SK-N-DZ (cell line): ENCODE measurements at regions not wholly inside any gene's neighbourhood (a gene's known extent, or its start where the extent isn't known, plus 50 kb on each side); places are given as distances from the start of the nearest gene placed in this dataset.
"Not testable (repeated sequence)": the region's sequence is repeated elsewhere in the genome, so short reads cannot be mapped to it uniquely, and the experiment has no call there.

Source experiments
- DNase-seq: peaks from one replicate; pipeline ENCODE4 v3.0.0-alpha.2; 2015; ENCODE audit warnings: low spot score

DNA sequence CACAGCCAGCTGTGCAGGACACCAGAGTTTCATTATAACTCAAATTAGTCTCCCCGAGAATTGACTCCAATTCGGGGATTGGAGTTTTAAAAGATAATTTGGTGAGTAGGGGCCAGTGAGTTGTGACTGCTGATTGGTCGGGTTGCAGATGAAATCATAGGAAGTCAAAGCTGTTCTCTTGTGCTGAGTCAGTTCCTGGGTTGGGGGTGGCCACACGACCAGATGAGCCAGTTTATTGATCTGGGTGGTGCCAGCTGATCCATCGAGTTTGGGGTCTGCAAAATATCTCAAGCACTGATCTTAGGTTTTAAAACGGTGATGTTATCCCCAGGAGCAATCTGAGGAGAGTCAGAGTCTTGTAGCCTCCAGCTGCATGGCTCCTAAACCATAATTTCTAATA, 82.7 kb upstream of the SLC66A3 start:
- DNase-seq = no peak

DNA sequence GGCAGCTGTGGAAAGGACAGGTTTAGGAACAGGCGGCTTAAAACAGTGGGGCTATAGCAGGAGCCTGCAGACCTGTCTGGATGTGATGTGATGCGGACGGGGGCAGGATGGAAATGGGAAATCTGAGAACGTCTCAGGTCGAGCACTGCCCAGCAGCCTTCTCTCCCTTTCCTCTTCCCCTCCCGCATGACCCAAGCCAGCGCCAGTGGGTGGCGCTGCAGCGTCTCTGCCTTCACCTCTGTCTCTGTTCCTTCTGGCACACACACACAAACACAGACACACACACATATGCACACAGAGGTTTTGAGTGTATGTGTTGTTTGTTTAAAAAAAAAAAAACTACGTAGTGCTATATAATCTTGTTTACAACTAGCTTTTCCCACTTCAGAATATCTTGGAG, 82.0 kb upstream of the SLC66A3 start:
- DNase-seq = no peak

DNA sequence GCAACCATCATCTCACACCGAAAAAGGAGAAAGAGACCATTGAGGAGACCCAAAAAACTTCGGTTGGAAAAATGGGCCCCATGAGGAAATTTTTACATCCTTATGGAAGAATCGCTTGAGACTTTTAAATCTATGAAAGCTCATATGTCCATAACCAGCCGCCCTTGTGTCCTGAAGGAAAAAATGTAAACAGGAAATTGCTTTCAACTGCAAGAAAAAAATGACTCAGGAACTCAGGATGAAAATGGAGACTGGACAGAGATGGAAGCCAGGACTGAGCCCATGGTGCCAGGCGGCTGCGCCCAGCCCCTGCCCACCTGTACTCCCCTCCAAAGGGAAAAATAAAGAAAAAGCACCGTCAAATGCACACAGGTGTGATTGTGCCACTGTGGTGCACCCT, 81.5 kb upstream of the SLC66A3 start:
- no peak for DNase-seq

DNA sequence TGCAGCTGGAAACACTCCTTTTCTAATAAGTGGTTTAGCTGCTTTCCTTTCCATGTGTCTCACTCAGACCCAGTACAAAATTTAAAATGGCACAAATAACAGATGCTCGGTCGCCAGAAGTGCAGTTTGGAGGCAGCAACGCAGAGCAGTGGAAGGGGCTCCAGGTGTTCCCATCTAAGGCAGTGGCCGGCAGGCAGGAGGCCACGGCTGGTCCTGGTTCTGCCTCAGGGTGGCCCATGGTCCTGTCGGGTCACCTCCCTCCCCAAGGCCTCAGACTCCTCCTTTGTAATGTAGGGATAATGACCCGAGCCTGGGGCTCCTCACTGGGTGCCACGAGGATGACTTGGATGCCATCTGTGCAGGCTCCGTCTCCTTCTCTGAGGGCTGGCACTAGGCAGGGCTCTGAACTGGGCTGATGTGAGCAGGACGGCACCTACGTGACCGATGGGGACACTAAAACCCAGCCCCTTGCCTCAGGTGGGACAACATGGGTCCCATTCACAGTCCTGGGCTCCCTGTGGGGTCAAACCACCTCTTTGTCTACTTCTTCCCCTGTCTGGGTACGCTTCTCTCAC, 80.9 kb upstream of the SLC66A3 start:
- no peak for DNase-seq

DNA sequence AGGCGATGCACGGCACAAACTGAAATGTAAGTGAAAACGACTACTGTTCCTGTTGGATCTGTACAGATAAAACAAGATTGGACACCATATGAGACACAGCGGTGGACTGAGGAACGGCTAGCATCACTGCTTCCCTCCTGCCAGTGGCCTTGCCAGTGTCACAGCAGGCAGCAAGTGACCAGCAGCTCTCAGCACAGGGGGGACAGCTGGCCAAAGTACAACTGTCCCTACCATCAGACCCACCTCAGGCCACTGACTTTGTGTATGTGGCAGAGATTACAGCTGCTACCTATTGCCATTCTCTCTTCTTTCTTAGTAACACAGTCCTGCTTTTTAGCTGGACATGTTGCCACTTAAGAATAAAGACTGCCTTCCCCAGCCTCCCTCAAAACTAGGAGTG, 80.0 kb upstream of the SLC66A3 start:
- no peak for DNase-seq

DNA sequence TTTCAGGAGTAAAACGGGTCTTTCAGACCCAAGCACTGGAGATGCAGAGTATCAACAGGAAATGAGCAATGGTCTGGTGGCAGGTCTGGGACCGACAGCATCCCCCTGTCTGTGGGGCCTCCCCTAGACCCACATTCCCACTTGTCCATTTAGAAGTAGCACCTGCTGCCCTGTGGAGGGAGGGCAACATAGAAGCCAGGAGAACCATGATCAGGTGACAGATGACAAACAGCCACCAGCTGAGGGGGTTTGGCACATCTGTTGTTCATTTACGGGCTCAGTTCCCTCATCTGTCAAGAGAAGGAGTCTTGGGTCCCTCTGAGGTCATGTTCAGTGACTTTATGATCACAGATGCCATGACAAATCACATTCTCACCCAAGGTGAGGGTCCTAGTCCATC, 77.9 kb upstream of the SLC66A3 start:
- no peak for DNase-seq

DNA sequence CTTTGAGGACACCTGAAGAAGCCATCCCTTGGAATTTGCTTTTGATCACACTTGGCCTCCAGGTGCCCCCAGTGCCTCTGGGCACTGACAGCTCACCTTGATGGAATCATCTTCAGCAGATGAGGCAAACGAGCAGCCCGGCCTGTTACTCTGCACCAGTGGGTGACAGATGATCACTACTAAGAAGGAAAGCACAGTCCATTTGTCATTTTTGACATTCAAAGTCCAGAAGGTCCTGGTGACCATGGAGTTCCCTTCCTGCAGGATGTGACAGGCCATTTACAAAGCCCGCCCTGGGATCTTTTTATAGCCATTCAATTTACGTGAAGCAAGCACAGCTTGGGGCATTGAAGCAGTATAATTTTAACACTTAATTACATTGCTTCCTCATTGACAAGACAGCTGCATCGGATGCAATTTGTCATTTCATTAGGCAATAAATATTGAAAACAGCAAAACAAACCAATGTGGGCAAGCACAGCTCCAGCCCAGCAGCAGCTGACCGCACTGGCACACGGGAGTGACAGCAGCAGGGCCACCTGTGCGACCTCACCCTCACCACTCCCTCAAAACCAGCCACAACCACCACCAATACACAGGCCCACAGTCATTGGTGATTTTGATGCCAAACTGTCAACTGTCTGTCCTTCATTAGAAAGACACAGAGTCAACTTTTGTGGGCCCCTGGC, 76.0 kb upstream of the SLC66A3 start:
- no peak for DNase-seq

DNA sequence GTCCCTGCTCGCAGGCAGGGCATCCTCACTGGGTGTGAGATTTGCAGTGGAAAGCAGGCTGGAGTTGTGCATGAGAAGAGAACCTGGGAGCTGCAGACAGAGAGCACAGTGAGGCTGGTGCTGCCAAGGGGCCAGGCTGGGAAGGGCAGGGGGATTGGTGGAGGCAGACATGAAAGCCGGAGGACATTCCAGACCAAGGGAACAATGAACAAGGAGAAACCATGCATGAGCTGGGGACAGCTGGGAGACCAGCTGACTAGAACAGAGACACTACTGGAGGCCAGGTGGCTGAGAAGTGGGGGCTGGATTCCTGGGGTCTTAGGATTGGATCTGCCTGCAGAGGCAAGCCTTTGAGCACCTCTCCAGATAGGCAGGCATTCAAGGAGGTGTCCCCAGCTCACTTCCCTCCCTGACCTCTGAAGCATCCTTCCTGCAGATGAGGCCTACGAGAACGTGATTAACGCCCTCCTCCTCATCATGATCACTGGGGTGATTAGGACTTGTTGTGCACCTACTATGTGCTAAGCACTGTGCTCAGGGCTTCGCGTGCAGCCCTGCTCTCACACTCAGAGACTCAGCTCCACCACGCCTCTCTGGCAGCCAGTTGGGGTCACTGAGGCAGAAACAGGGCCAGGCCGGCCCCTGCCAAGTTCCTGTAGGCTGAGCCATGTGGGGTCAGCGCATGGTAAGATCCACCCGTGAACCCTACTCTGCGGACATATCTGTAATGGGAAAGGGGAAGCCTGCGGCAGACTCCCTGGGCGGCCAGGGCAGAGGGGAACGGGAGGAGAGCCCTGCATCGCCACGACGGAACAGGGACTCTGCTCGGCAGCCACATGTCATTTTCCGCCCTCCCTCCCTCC, 74.8 kb upstream of the SLC66A3 start:
- no peak for DNase-seq

DNA sequence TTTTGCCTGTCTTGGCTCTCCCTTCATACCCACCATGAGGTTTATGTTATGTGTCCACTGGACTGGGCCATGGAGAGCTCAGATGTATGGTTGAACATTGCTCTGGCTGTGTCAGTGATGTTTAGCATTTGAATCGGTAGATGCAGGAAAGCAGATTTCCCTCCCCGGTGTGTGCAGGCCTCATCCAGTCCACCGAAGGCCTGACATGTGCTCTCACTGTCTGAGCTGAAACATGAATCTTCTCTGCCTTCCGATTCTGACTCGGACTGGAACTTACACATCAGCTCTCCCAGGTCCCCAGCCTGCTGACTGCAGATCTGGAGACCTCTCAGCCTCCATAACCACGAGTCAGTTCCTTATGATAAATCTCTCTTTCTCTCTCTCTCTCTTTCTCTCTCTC, 72.4 kb upstream of the SLC66A3 start:
- DNase-seq = no peak

DNA sequence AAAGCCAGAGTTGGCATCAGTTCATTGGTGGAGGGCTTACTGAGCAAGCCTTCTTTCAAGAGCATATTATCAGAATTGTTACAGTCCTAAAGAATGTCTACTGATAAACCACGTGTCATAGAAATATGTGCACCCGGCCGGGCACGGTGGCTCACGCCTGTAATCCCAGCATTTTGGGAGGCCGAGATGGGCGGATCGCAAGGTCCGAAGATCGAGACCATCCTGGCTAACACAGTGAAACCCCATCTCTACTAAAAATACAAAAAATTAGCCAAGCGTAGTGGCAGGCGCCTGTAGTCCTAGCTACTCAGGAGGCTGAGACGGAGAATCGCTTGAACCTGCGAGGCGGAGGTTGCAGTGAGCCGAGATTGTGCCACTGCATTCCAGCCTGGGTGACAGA, 66.4 kb upstream of the SLC66A3 start:
- not testable (repeated sequence) for DNase-seq

DNA sequence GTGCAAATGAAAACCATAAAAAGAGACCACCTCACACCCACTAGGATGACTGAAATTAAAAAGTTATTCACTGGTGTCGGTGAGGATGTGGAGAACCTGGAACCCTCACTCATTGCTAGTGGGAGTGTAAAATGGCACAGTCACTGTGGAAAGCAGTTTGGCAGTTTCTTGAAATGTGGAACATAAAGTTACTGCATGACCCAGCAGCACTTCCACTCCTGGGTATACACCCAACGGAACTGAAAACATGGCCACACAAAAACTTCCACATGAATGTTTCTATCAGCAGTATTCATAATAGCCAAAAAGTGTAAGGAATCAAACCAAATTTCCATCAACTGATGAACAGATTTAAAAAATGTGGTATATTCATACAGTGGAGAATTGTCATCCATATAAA, 65.1 kb upstream of the SLC66A3 start:
- no peak for DNase-seq

DNA sequence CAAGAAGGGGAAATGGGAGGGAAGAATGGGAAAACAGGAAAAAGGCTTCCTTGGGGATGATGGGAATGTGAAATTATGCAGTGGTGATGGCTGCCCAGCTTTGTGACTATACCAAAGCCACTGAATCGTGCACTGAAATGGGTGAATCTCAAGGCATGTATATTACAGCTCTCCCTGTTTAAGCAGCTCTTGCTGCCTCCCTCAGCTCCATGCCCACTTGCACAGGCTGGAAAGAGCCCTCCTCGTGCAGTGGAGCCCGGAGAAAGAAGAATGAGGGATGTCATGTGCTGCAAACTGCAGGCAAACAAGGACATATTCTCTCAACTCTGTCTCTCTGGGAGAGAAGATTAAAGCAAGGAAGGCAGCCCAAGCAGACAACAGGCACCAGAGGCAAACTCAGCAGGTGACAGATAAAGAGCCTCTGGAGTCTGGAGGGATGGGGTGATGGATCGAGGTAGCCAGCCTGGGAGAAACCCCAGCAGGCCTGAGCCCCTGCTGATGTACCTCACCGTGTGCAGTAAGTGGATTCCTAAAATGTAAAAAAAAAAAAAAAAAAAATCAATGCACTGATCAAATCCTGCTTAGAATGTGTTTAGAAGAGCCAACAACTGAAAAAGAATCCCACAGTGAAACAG, 62.4 kb upstream of the SLC66A3 start:
- no peak for DNase-seq

DNA sequence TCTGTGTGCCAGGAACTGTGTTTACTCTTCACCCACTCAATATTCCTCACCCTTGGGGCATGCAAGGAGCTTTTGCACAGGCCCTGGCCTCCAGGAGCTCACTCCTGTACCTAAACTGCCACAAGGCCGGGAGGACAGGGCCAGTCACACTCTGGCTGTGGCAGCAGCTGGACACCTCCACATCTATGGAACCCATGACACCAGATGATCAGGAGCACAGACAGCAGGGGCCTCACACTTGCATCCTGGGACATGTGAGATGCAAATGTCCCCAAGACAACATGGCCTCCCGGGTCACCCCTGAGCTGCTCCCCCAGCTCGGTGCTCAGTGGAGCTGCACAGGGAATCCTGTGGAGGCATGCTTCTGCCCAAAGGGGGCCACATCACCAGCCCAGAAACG, 61.8 kb upstream of the SLC66A3 start:
- no peak for DNase-seq

DNA sequence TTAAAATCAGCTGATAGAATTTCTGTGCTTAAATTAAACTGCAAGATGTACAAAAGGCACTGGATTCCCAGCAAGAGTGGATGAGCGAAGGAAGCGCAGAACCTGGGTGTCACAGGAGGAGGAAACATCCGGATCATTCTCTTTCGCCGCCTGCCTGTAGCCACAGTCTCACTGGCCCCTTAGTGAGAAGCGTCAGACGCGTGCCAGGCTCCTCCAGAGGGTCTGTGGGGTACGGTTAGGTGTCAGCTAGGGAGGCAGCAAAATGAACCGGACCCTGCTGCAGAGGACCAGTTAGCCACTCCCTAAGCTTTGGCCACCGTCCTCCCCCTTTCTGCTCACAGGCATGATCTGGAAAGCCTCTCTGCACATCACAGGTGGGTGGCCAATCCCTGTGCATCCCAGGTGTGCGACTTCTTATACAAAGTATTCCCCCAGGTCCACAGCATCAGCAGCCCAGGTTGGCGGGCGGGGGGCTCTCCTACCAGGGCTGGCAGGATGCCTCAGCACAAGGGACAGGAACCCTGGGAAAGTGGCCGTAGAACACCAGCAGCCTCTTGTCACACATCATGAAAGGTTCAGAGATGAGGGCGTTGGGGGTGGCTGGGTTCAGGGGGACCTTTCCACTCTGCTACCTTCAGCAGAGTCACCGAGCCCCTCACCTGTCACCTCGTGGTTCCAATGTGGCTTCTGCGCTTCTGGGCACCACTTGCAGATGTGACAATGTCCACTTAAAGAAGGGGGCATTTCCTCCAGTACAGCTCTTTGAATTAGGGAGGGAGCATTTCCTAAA, 61.1 kb upstream of the SLC66A3 start:
- no peak for DNase-seq

DNA sequence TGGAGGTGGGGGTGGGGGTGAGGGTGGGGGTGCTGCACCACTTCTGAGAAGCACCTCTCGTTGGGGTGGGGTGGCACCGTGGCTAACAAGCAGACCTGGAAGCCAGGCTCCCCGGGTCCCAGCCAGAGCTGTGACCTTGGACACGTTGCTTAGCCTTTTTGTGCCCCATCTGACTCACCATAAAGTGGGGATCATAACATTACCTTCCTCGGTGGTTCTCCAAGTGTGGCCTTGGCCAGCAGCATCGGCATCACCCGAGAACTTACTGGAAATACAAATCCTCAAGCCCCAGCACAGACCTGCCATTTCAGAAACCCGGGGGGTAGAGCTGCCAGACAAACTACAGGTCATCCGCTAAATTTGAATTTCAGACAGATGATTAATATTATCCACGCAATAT, 58.7 kb upstream of the SLC66A3 start:
- DNase-seq = no peak

DNA sequence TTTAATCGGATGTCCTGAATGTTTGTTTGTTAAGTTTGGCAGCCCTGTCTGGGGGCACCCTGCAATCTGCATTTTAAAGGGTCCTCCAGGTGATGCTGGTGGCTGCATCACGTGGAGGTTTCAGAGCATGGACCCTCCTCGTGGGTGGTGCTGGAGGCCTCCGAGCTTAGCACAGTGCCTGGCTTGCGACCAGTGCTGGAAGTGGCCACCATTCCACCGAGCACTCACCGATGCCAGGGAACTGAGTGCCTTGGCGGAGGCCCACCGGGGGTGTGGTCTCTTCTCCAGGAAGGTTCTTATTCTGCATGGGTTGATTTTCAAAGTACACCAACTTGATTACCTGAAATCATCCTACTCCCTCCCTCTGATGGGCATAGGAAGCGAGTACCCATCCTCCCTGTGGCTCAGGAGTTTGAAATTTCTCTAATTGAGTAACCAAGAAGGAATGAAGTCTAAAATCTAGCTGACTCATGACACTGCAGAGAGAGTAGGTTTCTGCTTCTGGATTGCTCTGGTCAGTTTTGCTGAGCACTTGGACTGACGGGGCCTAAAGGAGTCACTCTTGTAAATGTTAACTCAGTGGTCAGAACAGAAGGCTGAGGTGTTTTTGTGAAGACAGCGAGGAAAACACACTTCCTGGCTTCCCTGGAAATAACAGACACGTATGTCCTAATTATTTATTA, 58.1 kb upstream of the SLC66A3 start:
- no peak for DNase-seq

DNA sequence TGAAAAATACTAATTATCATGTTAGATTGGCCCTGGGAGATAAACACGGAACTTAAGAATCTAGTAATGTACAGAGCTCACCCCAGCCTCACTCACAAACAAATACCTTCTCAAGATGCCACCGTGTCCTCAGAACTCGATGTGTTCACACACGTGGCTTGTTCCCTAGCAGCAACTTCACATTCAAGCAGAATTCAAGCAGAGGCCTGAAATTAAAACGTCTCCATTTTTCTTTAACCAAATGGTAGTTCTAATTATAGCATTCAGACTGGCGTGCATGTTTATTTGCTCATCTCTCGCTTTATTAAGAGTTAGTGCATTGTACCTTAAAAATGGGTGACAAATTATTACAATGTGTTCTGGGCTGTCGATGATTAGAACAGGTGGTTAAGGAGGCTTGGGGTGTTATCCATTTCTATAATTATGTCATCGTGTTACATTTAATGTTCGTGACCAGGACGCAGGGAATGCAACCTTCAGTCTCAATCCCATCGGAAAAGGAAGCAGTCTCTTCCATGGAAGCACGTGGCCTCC, 57.3 kb upstream of the SLC66A3 start:
- no peak for DNase-seq

DNA sequence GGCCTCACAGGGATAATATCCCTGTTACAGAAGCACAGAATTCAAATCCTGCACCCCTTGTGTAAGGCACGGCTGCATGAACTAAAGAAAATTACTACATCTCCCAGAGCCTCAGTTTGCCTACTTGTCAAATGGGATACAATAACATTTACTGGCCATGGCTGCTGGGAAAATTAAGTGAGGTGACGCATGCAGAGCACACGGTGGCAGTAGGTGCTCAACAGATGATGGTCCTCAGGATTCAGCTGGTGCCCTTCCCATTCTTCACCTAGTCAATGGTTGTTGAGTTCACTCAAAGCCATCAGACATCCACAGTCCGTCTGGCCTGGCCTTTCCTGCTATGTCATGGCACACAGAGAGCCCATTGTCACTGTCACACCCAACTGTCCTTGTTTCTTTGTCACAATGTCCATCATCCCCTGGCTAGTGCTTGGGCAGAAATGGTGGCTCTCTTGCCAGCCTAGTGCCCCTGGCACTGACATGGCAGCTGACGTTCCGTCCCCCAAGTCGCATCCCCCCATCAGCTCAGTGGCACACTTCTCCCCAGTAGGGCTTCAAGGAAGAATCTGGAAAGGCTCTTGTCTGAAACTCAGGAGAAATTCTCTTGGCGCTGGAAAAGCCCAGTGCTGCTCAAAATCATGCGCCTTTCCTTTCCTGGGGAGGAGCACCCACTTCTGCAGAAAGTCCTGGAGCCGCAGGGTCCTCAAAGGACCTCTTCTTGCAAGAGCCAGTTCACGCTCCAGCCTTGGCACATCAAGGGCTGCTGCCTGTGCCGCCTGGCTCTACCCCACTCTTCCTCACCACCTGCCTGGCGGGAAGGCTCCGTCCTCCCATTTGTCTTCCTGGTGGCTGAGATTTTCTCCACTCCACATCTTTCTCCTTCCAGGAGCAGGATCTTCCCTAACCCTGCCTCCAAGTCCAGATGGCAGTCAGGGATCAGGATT, 55.9 kb upstream of the SLC66A3 start:
- no peak for DNase-seq

DNA sequence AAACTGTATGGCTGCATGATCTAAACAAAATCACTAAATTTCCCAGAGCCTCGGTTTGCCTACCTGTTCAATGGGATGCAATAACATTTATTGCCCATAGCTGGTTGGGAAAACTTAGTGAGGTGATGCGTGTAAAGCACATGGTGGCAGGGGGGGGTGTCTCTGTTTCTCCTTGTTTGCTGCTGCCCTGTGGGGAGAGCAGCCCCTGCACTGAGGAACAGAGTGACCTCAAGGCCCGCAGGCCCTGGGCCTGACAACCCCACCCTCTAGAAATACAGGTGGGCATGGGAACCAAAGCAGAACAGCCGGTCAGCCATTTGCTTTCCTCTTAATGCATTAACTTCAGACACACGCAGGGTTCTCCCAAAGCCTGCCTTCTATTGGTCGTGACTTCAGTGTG, 55.1 kb upstream of the SLC66A3 start:
- DNase-seq = no peak

DNA sequence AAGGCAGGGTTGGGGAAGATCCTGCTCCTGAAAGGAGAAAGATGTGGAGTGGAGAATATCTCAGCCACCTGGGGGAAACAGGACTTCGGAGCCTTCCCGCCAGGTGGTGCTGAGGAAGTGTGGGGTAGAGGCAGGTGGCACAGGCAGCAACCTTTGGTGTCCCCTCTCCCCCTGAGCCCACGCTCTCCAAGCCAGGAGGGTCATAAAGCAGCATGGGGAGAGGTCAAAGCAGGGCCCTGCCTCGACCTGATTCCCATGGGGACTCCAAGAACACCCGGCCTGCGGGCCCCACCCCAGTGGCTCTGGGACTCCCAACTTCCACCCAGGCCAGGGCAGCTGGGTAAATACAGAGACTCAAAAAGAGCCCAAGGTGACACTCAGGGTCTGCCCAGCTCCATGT, 54.3 kb upstream of the SLC66A3 start:
- DNase-seq = no peak
